COLO668 (cell line): ENCODE measurements at regions not wholly inside any gene's neighbourhood (a gene's known extent, or its start where the extent isn't known, plus 50 kb on each side); places are given as distances from the start of the nearest gene placed in this dataset.
A peak's percentile ranks its signal among the peaks of the same experiment; 100 is the strongest.
"Not testable (repeated sequence)": the region's sequence is repeated elsewhere in the genome, so short reads cannot be mapped to it uniquely, and the experiment has no call there.

Experiments
- DNase-seq: peaks from one replicate; lab custom pipeline; 2025; ENCODE audit not compliant: unreplicated experiment; lab: John Stamatoyannopoulos, UW

DNA sequence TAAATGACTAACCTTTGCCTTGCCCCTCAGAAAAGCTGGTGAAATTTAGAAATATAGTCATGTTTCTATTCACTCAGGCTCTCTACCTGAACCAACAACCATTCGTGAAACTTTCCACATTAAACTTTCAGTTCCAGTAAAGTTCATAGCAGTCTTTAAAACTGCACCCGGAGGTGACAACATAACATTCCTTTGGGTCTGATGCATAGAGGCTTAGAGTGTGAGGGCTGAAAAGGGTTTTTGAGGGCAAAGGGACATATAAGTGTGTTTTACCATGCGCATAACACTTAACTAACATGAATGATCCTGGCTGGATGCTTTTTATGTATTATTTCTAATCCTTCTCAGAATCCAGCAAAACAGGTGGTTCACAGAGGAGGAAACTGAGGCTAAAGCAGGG lies 471.7 kb upstream of the MCTP2 start:
- no peak for DNase-seq

DNA sequence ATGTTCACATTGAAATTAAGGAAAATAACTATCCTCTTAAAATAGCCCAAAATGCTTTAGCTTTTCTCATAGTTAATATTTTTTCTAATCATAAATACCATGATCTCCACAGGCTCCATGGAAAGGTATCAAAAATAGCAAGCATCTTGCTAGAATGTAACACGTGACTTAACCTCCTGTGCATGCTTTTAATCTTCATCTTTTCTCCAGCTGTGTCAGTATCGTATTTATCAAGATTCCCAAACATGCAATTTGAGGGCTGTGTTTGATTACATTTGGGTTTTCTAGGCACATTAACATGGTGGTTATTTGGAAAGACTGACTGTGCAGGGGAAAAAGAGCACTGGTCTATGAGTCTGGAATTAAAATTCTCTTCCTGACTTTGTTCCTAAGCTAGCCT lies 472.5 kb upstream of the MCTP2 start:
- DNase-seq = no peak

DNA sequence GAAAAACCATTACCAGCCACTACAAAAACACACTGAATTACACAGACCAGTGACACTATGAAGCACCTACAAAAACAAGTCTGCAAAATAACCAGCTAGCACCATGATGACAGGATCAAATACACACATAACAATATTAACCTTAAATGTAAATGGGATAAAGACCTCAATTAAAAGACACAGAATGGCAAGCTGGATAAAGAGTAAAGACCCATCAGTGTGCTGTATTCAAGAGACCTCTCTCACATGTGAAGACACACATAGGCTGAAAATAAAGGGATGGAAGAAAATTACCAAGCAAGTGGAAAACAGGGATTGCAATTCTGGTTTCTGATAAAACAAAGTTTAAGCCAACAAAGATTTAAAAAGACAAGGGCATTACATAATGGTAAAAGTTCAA lies 482.7 kb upstream of the MCTP2 start:
- DNase-seq = no peak

DNA sequence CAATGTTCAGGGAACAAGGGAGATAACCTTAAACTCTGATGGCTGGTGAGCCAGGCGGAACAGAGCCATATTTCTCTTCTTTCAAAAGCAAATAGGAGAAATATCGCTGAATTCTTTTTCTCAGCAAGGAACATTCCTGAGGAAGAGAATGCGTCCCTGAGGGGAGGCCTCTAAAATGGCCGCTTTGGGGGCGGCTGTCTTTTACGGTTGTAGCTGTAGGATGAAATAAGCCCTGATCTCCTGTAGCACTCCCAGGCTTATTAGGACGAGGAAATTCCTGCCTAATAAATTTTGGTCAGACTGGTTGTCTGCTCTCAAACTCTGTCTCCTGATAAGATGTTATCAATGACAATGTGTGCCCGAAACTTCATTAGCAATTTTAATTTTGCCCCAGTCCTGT lies 496.4 kb upstream of the MCTP2 start:
- not testable (repeated sequence) for DNase-seq

DNA sequence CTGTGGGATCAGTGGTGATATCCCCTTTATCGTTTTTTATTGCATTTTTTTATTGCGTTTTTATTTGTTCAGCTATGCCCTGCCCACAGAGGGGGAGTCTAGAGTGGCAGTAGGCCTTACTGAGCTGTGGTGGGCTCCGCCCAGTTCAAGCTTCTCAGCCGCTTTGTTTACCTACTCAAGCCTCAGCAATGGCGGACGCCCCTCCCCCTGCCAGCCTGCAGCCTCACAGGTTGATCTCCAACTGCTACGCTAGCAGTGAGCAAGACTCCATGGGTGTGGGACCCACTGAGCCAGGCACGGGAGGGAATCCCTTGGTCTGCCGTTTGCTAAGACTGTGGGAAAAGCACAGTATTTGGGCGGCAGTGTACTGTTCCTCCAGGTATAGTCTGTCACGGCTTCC lies 500.6 kb upstream of the MCTP2 start:
- no peak for DNase-seq

DNA sequence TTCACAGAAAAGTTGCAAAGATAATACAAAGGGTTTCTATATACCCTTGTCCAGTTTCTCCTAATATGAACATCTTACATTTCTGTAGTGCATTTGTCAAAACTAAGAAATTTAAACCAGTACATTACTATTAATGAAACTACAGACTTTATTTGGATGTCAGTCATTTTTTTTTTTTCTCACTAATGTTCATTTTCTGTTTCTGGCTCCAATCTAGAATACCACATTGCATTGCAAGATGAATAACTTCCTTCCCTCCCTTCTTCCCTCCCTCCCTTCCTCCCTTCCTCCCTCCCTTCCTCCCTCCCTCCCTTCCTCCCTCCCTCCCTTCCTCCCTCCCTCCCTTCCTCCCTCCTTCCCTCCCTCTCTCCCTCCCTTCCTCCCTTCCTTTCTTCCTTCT lies 509.2 kb upstream of the MCTP2 start:
- DNase-seq = no peak

DNA sequence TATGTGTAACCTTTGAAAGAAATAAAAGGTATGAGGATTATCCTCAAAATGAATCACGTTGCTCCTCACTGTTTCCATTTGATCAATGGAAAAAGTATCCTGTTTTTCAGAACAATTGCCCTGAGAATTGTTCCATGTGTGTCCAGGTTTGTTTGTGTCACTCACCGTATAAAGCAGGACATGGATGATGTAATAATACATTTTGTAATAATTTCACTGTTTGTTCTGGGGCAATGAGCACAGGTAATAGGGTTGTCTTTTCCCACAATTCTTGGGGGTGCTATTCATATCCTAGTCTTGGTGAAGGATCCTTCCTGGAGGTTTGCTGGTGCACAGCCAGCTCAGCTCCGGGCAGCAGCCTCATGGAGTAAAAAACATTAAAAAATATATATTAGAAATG lies 510.8 kb upstream of the MCTP2 start:
- DNase-seq = no peak

DNA sequence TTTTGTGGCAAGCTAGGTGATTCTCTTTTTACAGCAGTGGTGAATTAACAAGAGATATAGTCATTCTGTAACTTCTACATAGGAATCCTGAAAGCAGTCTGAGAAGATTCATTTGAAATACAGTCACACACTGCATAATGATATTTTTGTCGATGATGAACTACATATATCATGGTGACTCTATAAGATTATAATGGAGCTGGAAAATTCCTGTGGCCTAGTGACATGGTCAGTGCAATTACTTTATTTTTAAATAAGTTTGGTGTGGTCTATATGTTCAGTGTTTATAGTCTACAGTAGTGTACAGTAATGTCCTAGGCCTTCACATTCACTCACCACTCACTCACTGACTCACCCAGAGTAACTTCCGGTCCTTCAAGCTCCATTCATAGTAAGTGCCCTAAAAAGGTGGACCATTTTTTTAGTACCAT lies 511.4 kb upstream of the MCTP2 start:
- no peak for DNase-seq

DNA sequence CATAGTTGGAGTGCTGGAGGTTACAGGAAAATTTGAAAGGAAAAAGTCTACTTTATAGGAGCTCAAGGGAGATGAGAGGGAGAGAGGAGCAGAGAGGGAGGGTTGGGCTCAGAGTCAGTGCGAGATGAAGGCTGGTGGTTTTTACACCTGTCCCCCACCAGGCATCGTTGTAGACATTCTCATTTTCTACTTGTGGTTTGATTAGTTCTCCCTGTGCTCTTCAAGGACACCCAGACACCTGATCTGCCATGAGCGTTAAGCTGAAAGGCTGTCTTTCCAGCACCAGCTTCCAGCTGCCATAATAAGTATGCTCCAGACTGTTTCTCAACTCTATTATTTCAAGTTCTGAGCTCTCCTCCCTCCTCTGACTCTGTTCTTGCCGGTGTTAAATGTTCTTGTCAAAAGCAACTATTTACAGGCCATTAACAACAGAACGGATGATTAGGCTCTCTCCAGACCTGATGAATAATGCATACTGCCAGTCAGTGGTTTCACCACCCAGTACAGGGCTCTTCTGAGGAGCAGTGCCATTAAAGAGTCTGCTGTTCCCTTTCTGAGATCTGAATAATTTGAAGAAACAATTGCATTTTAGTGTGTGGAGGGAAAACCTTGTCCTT lies 514.6 kb upstream of the MCTP2 start:
- no peak for DNase-seq

DNA sequence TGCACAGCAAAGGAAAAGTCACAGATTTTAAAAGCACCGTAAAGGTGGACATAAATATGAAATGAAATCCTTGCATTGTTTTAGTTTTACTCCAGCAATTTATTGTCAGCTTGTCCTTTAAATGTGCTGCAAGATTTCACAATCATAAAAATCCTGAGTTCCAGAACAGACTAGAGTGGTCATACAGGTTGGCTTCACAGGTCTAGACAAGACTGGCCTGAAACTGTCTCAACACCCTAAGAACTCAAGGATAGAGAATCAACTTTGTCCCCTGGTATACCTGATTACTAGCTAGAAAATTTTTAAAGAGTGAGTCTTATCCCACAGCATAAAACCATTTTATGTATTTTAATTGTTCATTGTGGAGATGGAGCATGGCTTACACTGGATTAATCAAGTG lies 521.7 kb upstream of the MCTP2 start:
- no peak for DNase-seq

DNA sequence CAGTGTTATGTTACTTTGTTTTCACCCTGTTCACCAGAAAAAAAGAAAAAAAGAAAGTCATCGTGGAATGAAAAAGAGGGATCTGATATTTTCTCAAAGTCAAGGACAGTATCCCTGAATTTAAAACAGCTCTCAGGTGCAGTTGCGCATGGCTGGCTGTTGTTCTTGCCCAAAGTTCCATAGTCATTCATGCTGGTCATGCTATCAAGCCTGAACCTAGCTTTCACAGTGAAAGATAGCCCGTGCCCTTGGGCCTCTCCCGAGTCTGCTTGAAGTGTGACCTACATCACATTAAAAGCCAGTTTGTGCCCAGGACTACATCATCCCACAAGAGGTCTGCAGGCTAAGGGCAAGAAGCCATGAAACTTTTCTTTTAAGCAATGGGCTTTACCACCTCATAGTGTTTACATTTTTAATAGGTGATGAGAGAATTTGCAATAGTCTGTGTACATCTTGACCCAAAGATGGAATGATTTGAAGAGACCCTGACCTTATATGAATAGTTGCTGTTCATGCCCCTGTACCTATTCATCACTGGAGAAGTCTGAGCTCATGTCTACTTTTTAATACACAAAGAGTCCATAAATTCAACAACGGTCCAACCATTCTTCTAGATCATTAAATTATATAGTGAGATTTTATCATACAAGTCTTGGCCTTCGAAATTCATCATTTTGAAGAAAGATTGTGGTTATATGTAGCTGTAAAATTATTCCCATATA lies 522.5 kb upstream of the MCTP2 start:
- DNase-seq = no peak

DNA sequence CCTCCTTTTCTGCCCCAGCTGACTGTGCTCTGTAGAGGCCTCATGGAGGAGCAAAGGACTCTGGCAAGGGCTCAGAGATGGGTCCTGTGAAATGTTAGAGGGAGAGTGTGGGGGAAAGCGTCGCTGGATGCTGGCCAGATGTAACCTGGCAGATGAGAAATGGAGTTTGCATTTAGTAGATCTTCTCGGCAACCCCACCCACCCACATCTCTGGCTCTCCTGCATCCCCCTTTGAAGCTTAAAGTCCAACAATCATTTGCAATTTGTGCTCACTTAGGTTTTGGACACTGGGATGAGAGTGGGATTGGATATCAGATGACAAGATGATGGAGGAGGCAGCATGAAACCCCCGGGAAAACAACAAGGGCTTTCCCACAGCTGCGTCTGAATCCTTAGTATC lies 523.6 kb upstream of the MCTP2 start:
- no peak for DNase-seq

DNA sequence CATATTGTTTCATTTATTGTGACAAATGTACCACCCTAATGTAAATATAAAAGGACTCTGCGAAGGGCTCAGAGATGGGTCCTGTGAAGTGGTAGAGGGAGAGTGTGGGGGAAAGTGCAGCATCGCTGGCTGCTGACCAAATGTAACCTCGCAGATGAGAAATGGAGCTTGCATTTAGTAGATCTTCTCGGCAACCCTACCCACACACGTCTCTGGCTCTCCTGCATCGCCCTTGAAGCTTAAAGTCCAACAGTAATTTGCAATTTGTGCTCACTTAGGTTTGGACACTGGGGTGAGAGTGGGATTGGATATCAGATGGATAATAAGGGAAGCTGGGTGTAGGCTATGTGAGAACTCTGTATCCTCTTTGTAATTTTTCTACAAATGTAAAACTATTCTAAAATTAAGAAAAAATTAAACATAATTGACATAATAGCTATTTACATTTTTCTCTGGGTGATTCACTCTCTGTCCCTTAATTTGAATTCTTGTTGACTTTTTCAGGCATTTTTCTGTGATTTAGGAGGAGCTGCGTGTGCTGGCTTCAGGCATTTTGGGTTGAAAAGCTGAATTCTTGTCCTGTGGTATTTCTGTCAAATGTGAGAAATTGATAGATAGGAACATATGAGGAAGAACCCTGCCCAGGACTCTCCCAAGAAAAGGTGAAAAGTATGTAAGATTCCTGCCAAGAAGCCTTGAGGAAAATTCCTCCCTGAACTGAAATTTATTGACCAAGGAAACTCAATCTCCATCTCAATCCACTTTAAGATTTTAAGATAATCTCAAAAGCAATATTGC lies 524.7 kb upstream of the MCTP2 start:
- DNase-seq = no peak

DNA sequence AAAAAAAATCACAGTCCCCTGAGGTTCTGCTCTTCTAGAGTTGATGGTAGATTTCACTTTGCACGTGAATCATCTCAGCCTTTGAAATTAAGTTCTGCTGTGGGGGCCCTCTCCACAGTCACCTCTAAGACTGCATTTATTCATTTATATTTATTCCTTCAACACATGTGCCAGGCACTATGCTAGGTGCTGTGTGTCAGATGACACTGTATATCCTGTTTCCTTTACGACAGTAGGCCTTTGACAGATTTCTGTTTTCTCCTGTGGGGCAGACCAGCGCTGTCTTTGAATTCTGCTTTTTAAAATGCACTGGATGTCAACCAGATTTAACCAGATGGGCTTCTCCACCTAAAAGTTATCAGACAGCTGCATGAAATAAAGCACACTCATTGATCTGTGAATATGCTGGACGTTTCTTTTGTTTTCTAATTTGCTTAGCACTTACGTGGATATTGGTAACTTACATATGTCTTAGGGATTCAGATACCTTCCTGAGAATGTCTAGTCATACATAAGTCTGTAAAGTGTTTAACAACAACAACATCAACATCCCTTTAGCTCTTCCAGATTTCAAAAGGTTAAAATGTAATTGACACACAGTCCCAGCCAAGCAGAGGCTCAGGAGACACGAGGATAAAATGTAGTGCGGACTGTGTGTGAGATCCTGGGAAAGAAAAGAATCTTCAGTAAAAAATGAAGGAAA lies 525.5 kb upstream of the MCTP2 start:
- DNase-seq = no peak

DNA sequence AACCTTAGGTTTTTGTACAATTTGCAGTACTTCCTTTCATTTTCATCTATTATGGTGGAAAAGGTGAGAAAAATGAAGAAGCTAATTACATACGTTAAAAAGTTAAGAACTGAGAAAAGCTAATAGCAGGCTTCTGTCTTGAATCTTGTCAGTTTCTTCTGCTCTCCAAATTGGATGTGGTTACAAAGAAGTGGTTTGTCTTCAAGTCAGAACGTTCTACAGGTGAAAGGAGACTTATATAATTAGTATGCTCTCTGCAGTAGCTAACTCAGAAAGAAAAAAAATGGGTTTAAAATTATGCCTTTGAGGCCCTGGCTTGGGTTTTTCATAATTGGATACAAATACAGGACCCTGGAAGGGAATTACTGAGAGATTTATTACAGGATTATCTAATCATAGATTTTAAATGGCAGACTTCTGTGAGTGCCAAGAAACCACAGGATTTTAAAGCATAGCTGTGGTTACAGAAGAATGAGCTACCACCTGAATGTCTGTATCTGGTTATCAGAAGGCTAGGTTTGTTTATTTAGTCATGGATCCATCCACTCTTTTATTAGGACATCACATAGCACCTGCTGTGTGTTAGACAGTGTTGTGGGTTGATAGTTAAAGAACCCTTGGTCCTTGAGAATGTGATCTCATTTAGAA lies 528.1 kb upstream of the MCTP2 start:
- DNase-seq = peak; percentile 10

DNA sequence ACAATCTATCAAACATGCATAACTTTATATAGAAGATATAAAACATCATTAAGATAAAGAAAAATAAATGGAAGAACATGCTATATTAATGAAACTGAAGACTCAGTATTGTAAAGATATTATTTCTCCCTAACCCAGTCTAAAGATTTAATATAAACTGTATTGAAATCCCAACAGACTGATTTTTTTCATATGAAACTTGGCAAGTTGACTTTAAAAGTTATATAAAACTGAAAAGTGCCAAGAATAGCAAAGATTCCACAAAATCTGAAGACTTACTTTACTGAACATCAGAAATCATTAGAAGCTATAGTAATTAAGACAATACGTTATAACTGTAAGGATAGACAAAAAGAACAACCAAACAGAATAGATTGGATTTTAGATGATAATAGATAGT lies 531.3 kb upstream of the MCTP2 start:
- DNase-seq = no peak

DNA sequence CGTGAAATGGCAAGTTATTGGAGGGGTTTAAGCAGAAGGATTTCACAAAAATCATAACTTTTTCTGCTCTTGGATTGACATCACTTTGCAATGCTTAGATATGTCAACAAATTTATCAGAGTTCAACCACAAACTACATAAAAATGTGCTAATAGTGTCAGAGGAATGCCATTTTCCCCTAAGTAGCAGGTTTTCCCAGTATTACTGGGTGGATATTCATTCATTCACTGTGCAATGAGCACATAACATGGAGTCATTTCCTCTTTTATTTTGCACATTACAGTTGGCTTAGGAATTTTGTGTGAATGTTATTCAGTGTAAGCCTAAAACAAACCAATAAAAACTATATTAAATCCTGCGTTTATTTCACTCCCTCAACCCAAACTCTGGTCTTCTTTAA lies 537.3 kb upstream of the MCTP2 start:
- no peak for DNase-seq

DNA sequence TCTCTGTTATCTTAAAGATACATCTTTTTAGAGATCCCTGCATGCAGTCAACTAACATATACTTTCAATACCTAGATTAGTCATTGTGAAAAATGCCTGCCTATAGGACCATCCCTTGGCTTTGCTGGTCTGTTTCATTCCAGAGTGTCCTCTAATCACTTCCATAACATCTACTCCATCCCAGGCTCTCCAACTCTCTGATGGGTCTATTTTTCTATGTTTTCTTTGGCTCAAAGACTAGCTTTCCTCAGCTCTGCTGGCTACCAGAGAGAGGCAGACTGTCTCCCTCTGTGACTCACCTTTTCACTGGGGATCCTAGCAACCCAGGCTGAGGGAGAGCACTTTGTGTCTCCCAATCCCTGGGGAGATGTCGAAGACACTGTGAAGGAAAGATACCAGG lies 547.7 kb upstream of the MCTP2 start:
- no peak for DNase-seq

DNA sequence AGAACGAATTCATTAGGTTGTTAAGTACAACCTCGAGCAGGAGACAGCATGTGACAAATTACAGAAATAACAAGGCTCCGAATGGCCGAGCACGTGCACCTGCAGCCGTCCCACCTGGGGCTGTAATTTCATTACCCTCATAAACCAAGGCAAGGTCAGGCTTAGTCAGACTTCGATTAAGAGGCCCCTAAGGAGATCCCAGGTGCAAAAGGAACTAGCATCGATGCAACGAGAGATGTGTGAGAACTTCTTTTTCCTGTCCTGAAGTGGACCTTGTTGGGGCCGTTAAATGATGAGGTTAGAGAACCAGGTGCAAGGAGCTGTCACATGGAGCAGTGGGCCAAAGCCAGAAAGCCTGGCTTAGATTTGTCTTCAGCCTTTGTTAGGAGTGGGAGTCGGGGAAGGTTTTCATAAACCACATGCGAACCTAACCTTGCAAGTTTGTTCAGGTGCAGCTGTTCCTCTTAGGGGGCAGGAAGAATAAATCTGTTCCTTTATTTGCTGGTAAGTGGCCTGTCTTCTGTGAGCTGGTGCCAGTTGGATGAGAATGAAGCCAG lies 559.9 kb upstream of the MCTP2 start:
- DNase-seq = no peak

DNA sequence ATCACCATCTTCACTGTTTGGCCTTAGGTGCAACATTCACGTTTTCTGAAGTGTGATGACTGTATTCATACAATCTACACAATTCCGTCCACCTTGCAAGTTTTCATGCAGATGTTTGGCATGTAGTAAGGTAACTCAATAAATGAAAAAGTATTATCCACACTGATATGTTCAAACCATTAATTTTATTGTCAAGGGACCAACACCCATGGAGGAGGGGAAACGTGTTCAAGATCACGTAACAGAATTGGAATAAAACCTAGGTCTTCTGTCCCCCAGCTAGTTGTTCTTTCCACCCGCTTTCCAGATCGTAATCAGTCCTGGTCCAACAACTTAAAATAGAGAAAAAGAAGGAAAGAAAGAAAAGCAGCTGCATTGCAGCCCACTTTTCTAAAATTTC lies 560.4 kb upstream of the MCTP2 start:
- no peak for DNase-seq
